ENCODE measurements at regions not wholly inside any gene's neighbourhood (a gene's known extent, or its start where the extent isn't known, plus 50 kb on each side); places are given as distances from the start of the nearest gene placed in this dataset.

GRCh38 chr7:47213276-47213675 is 368.6 kb downstream of the TNS3 start:
- Histone ChIP-seq H2AFZ (replicated peaks; ENCODE audit: low read length, poor library complexity) (no peak overlapping the region), H3K79me1 (ENCODE audit: low read depth in 1 of 2, low read length in 2 of 2) (no peaks in the 10 kb centered on the region), H3K27me3 (ENCODE audit: control insufficient read depth, insufficient read depth, low read length) (peaks cover 57% of the 10 kb centered on the region), H3K4me2 (ENCODE audit: low read depth, low read length) (no peak overlapping the region), H2BK120ac (ENCODE audit: low read depth, low read length) (no peak overlapping the region), H3K27ac (ENCODE audit: insufficient read depth, low read length) (no peak overlapping the region), H4K8ac (ENCODE audit: low read depth in 2 of 2, low read length in 2 of 2) (no peak overlapping the region), H3K9ac (ENCODE audit: low read depth, low read length) (no peak overlapping the region), H3K4me1 (ENCODE audit: control insufficient read depth, insufficient read depth, low read length) (no peaks in the 10 kb centered on the region), H2AK5ac (ENCODE audit: low read depth, low read length) (no peak overlapping the region), H3K4me3 (ENCODE audit: insufficient read depth, low read depth, low read length) (no peak overlapping the region), H3K23ac (ENCODE audit: low read depth, low read length) (no peak overlapping the region), H3K18ac (ENCODE audit: low read depth, low read length) (no peak overlapping the region), H3K9me1 (ENCODE audit: insufficient read depth, low read length) (no peaks in the 10 kb centered on the region), H4K20me1 (ENCODE audit: insufficient read depth, low read length) (no peaks in the 10 kb centered on the region), H2BK20ac (ENCODE audit: low read depth, low read length) (no peak overlapping the region), H3K9me3 (ENCODE audit: control insufficient read depth, insufficient read depth, low read length) (peaks cover 7% of the 10 kb centered on the region), H2BK15ac (ENCODE audit: low read depth, low read length) (no peak overlapping the region), H3K4ac (ENCODE audit: low read depth, low read length) (no peak overlapping the region), H3K36me3 (ENCODE audit: control insufficient read depth, insufficient read depth, low read length) (no peaks in the 10 kb centered on the region), H3K14ac (replicated peaks; ENCODE audit: low read depth, low read length) (no peak overlapping the region), H4K91ac (ENCODE audit: insufficient read depth, low read depth, low read length) (no peak overlapping the region), H4K5ac (ENCODE audit: low read depth, low read length) (no peak overlapping the region), H2AK9ac (replicated peaks; ENCODE audit: low read depth, low read length, poor library complexity) (no peak overlapping the region), H3K56ac (ENCODE audit: extremely low read depth, insufficient read depth, low read length) (no peak overlapping the region), H2BK5ac (ENCODE audit: low read depth, low read length, poor library complexity, severe bottlenecking) (no peak overlapping the region)
- TF ChIP-seq POLR2A (IDR thresholded peaks at IDR 0.05; ENCODE audit: low read depth, low read length), result no peak
- no peak for TF ChIP-seq RAD21 (IDR thresholded peaks at IDR 0.05; ENCODE audit: low read length)
- TF ChIP-seq ELK1 (IDR thresholded peaks at IDR 0.05; ENCODE audit: borderline replicate concordance, low read depth, low read length), result no peak
- TF ChIP-seq BHLHE40 (IDR thresholded peaks at IDR 0.05; ENCODE audit: low read depth, low read length), result no peak
- no peak for TF ChIP-seq SMC3 (IDR thresholded peaks at IDR 0.05; ENCODE audit: low read depth, low read length)
- no peak for TF ChIP-seq MAZ (IDR thresholded peaks at IDR 0.05; ENCODE audit: borderline replicate concordance, low read depth, low read length)
- no peak for TF ChIP-seq RFX5 (IDR thresholded peaks at IDR 0.05; ENCODE audit: low read depth, low read length)
- TF ChIP-seq USF2 (IDR thresholded peaks at IDR 0.05; ENCODE audit: low read depth, low read length), result no peak
- TF ChIP-seq CHD1 (IDR thresholded peaks at IDR 0.05; ENCODE audit: low read depth, low read length), result no peak
- TF ChIP-seq MXI1 (IDR thresholded peaks at IDR 0.05; ENCODE audit: borderline replicate concordance, low read depth, low read length), result no peak
- no peak for TF ChIP-seq RCOR1 (IDR thresholded peaks at IDR 0.05; ENCODE audit: insufficient replicate concordance, low read length)
- TF ChIP-seq CEBPB (IDR thresholded peaks at IDR 0.05; ENCODE audit: low read depth, low read length), result no peak
- no peak for TF ChIP-seq CTCF (conservative IDR thresholded peaks at IDR 0.05; ENCODE audit: low read depth, low read length)
- TF ChIP-seq MAFK (IDR thresholded peaks at IDR 0.05; ENCODE audit: low read depth, low read length), result no peak
- no peak for TF ChIP-seq FOS (IDR thresholded peaks at IDR 0.05; ENCODE audit: low read depth, low read length)
- no peak for TF ChIP-seq NFE2L2 (IDR thresholded peaks at IDR 0.05; ENCODE audit: low read depth, low read length)
- ChIA-PET POLR2A (ENCODE audit: unreplicated experiment) (no interaction called here), CTCF (no interaction called here)
- dilution Hi-C loops (cut with HindIII; ENCODE audit: low sequenced_read_pairs, unreplicated experiment), result no loop called here
- in situ Hi-C loops (cut with MboI; ENCODE audit: low sequenced_read_pairs), result no loop called here
- no peak for ATAC-seq (ENCODE audit: low read depth)
- no peak for DNase-seq
- no TSS peak for BruUV-seq (replicated peaks)
- WGBS, 2 experiments (ENCODE audit: extremely low coverage in 2 of 2, insufficient read length in 1 of 2), result 100% methylated on average over 2 of the region's 5 CpGs; no CpG with 5 or more reads in 1 of the 2 experiments
- intact Hi-C loops (cut with micrococcal nuclease), result no loop called here

Data from IMR-90 (cell line).